ENCODE measurements at regions not wholly inside any gene's neighbourhood (a gene's known extent, or its start where the extent isn't known, plus 50 kb on each side); places are given as distances from the start of the nearest gene placed in this dataset.

DNA sequence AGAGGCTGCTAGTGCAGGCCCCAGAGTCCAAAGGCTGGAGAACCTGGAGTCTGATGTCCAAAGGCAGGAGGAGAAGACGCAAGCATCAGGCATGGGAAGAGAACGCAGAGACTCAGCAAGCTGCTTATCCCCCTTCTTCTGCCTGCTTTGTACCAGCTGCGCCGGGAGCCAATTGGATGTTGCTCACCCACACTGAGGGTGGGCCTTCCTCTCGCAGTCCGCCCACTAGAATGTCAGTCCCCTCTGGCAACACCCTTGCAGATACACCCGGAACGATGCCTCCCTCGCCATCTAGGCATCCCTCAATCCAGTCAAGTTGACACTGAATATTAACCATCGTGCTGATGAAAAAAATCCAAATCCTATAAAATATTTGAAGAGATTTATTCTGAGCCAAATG lies 141.6 kb downstream of the TWIST2 start:
- no peak overlapping the region for H3K27ac ChIP-seq
- WGBS (ENCODE audit: insufficient coverage, low coverage, low lambda C conversion rate, missing lambda C conversion rate): 88% methylated on average over 1 of the region's 10 CpGs
- H3K36me3 ChIP-seq: no peaks in the 10 kb centered on the region
- no peaks in the 10 kb centered on the region for H3K4me1 ChIP-seq
- H3K4me3 ChIP-seq: no peak overlapping the region
- DNase-seq (no peak), ATAC-seq (no peak)
- intact Hi-C loops (cut with DNase I): no loop called here
- no peaks in the 10 kb centered on the region for H3K27me3 ChIP-seq
- no peaks in the 10 kb centered on the region for H3K9me3 ChIP-seq
- TF ChIP-seq POLR2A (IDR thresholded peaks at IDR 0.05) (no peak), CTCF (IDR thresholded peaks at IDR 0.05) (no peak)

DNA sequence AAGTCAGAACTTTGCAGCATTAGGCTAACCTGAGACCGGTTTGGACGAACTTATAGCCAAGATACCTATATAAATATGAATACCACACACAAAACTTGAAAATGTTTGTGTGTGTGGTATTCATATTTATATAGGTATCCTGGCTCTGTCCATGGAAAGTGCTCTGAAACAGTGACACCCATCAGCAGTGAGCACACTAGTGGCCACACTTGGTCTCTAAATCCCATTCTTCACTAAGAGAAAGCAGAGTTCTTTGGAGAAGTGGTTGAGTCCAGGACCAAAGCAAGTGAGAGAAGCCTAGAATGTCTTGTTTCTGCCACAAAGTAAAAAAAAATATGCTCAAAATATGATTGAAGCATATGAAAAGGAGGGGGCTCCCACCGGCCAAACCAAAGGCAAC lies 146.5 kb downstream of the TWIST2 start:
- peaks cover 0 to 3% (median 0%) of the 10 kb centered on the region in 4 donors for H3K9me3 ChIP-seq
- no peaks in the 10 kb centered on the region for H3K27me3 ChIP-seq
- no peak for ATAC-seq
- H3K4me3 ChIP-seq: no peak overlapping the region
- no peak for DNase-seq
- 77% methylated on average over 3 of the region's 3 CpGs for WGBS (ENCODE audit: insufficient coverage, low coverage, low lambda C conversion rate, missing lambda C conversion rate)
- no peaks in the 10 kb centered on the region for H3K4me1 ChIP-seq
- H3K36me3 ChIP-seq: no peaks in the 10 kb centered on the region
- intact Hi-C loops (cut with DNase I): no loop called here
- no peak overlapping the region for H3K27ac ChIP-seq
- TF ChIP-seq CTCF (IDR thresholded peaks at IDR 0.05) (no peak), POLR2A (IDR thresholded peaks at IDR 0.05) (no peak)

DNA sequence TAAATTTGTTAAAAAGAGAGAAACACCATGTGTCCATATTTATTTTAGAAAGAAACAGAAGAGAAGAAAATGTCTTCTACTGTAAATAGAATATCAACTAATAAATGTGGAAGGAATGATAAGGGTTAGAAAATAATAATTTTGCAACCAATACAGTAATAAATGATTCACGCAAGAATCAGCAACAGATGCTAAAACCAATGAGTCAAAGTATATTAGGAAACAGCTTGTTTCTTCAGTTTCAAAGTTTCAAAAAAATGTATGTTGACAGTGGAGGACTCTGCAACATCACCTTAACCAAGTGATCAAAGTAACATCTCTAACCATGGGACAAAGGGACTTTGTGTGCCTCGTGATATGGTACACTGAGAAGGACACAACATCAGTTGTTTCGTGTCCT lies 147.0 kb downstream of the TWIST2 start:
- no peak overlapping the region for H3K27ac ChIP-seq
- intact Hi-C loops (cut with DNase I): no loop called here
- no peak for ATAC-seq
- peaks cover 0 to 3% (median 0%) of the 10 kb centered on the region in 4 donors for H3K9me3 ChIP-seq
- H3K4me3 ChIP-seq: no peak overlapping the region
- TF ChIP-seq CTCF (IDR thresholded peaks at IDR 0.05) (no peak), POLR2A (IDR thresholded peaks at IDR 0.05) (no peak)
- 66% methylated on average over 3 of the region's 3 CpGs for WGBS (ENCODE audit: insufficient coverage, low coverage, low lambda C conversion rate, missing lambda C conversion rate)
- no peaks in the 10 kb centered on the region for H3K27me3 ChIP-seq
- no peak for DNase-seq
- H3K4me1 ChIP-seq: no peaks in the 10 kb centered on the region
- H3K36me3 ChIP-seq: no peaks in the 10 kb centered on the region

DNA sequence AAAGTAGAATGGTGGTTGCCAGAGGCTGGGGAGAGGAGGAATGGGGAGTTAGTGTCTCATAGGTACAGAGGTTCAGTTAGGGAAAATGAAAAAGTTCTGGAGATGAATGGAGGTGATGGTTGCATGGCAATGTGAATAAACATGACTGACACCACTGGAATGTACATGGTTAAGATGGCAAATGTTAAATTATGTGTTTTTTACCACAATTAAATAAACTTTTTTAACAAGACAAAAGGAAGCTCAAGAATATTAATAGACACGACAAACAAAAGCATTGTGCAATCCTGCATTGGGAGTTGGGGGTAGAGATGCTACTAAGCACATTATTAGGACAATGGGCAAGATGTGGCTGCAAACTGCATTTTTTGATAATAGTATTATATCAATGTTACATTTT lies 147.7 kb downstream of the TWIST2 start:
- 59% methylated on average over 1 of the region's 1 CpG for WGBS (ENCODE audit: insufficient coverage, low coverage, low lambda C conversion rate, missing lambda C conversion rate)
- no peak overlapping the region for H3K4me3 ChIP-seq
- H3K36me3 ChIP-seq: no peaks in the 10 kb centered on the region
- H3K4me1 ChIP-seq: no peaks in the 10 kb centered on the region
- no peak overlapping the region for H3K27ac ChIP-seq
- DNase-seq (no peak), ATAC-seq (no peak)
- TF ChIP-seq CTCF (IDR thresholded peaks at IDR 0.05) (no peak), POLR2A (IDR thresholded peaks at IDR 0.05) (no peak)
- peaks cover 0 to 3% (median 0%) of the 10 kb centered on the region in 4 donors for H3K9me3 ChIP-seq
- no peaks in the 10 kb centered on the region for H3K27me3 ChIP-seq
- intact Hi-C loops (cut with DNase I): no loop called here
